ENCODE measurements at regions not wholly inside any gene's neighbourhood (a gene's known extent, or its start where the extent isn't known, plus 50 kb on each side); places are given as distances from the start of the nearest gene placed in this dataset.
"Not testable (repeated sequence)": the region's sequence is repeated elsewhere in the genome, so short reads cannot be mapped to it uniquely, and the experiment has no call there.

GRCh38 chr14:89104171-89104817 is 279.8 kb downstream of the TTC8 start:
- not testable (repeated sequence) for H3K4me1 Mint-ChIP-seq (ENCODE audit: low read depth); DNase-seq; H3K27ac Mint-ChIP-seq; H3K9me3 Mint-ChIP-seq; H3K4me3 Mint-ChIP-seq; H3K36me3 Mint-ChIP-seq (ENCODE audit: insufficient read depth in 2 of 2); ATAC-seq (replicated peaks in 1 of 2)
- peaks cover 48% of the 10 kb centered on the region for H3K27me3 Mint-ChIP-seq (ENCODE audit: low read depth)

- not testable (repeated sequence) for H3K4me1 Mint-ChIP-seq (ENCODE audit: low read depth); H3K4me3 Mint-ChIP-seq; H3K27ac Mint-ChIP-seq; H3K9me3 Mint-ChIP-seq; H3K36me3 Mint-ChIP-seq (ENCODE audit: insufficient read depth in 2 of 2); ATAC-seq (replicated peaks in 1 of 2); DNase-seq
- H3K27me3 Mint-ChIP-seq (ENCODE audit: low read depth), result peaks cover 48% of the 10 kb centered on the region
Observed at GRCh38 chr14:89104861-89105260, 280.4 kb downstream of the TTC8 start.
